DOHH2 (cell line): ENCODE measurements at regions not wholly inside any gene's neighbourhood (a gene's known extent, or its start where the extent isn't known, plus 50 kb on each side); places are given as distances from the start of the nearest gene placed in this dataset.

Experiments used
- H3F3A ChIP-seq: fragments of 200-600 bp; sonication (generic), shearing (Covaris generic); 2 replicates; pipeline ENCODE4 v1.6.0; 2016; ENCODE audit warnings: antibody characterized with exemption, mild to moderate bottlenecking; ENCODE audit not compliant: control insufficient read depth, insufficient read depth
- H3K27ac ChIP-seq: fragments of 200-600 bp; sonication (generic); 2 replicates; pipeline ENCODE4 v1.5.1; 2014; ENCODE audit warnings: low read depth, mild to moderate bottlenecking, low read length, moderate library complexity
- H3K27me3 ChIP-seq: fragments of 200-600 bp; sonication (generic); 2 replicates; pipeline ENCODE4 v1.6.1; 2014; ENCODE audit warnings: mild to moderate bottlenecking, low read length, mixed read lengths; ENCODE audit not compliant: control insufficient read depth
- H3K36me3 ChIP-seq: fragments of 200-600 bp; sonication (generic); 2 replicates; pipeline ENCODE4 v1.6.1; 2014; ENCODE audit warnings: mild to moderate bottlenecking, low read length, moderate library complexity, mixed read lengths; ENCODE audit not compliant: control insufficient read depth
- H3K4me1 ChIP-seq: fragments of 200-600 bp; sonication (generic); 2 replicates; pipeline ENCODE4 v1.6.1; 2014; ENCODE audit warnings: mild to moderate bottlenecking, low read length, mixed read lengths; ENCODE audit not compliant: control insufficient read depth
- H3K4me2 ChIP-seq: fragments of 200-600 bp; sonication (generic); 2 replicates; pipeline ENCODE4 v1.6.0; 2014; ENCODE audit warnings: mild to moderate bottlenecking, low read length, moderate library complexity
- H3K4me3 ChIP-seq: fragments of 200-600 bp; sonication (generic); 2 replicates; pipeline ENCODE4 v1.5.1; 2014; ENCODE audit warnings: mild to moderate bottlenecking, low read length, mixed read lengths
- H3K79me2 ChIP-seq: fragments of 200-600 bp; sonication (generic); 2 replicates; pipeline ENCODE4 v1.6.1; 2014; ENCODE audit warnings: mild to moderate bottlenecking, low read length, mixed read lengths; ENCODE audit not compliant: control insufficient read depth
- H3K9me2 ChIP-seq: fragments of 200-600 bp; sonication (generic); replicated peaks from 2 replicates; pipeline ENCODE4 v1.6.1; 2014; ENCODE audit warnings: mild to moderate bottlenecking, low read length, mixed read lengths; ENCODE audit not compliant: control insufficient read depth
- H3K9me3 ChIP-seq: fragments of 200-600 bp; sonication (generic); 2 replicates; pipeline ENCODE4 v1.6.1; 2014; ENCODE audit warnings: antibody characterized with exemption, low read length, mixed read lengths; ENCODE audit not compliant: control insufficient read depth, insufficient read depth
- H4K20me1 ChIP-seq: fragments of 200-600 bp; sonication (generic); 2 replicates; pipeline ENCODE4 v1.6.0; 2014; ENCODE audit warnings: low read depth, mild to moderate bottlenecking, antibody characterized with exemption, low read length, moderate library complexity; ENCODE audit not compliant: control insufficient read depth, insufficient read depth
- CTCF ChIP-seq: fragments of 200-600 bp; sonication (generic); IDR thresholded peaks from one replicate; pipeline ENCODE4 v1.5.1; 2014; ENCODE audit warnings: antibody characterized with exemption, mild to moderate bottlenecking, low read depth, low read length; ENCODE audit not compliant: poor library complexity, severe bottlenecking
- EZH2phosphoT487 ChIP-seq: fragments of 200-600 bp; sonication (generic); IDR thresholded peaks from 2 replicates; pipeline ENCODE4 v1.6.1; 2017; ENCODE audit warnings: borderline replicate concordance, mild to moderate bottlenecking, antibody characterized with exemption, low read length, moderate library complexity, mixed read lengths

GRCh38 chr9:89866701-89867100, 261.9 kb downstream of the GADD45G start:
- Histone ChIP-seq H3K9me3 (no peaks in the 10 kb centered on the region), H3K27ac (no peak overlapping the region), H3K79me2 (no peaks in the 10 kb centered on the region), H3K4me3 (no peak overlapping the region), H3K4me2 (no peak overlapping the region), H3F3A (no peaks in the 10 kb centered on the region), H3K4me1 (no peaks in the 10 kb centered on the region), H3K27me3 (no peaks in the 10 kb centered on the region), H4K20me1 (no peaks in the 10 kb centered on the region), H3K9me2 (no peaks in the 10 kb centered on the region), H3K36me3 (no peaks in the 10 kb centered on the region)
- TF ChIP-seq EZH2phosphoT487 (no peak), CTCF (no peak)

GRCh38 chr9:89868100-89868499, 263.3 kb downstream of the GADD45G start:
- Histone ChIP-seq H4K20me1 (no peaks in the 10 kb centered on the region), H3K9me2 (no peaks in the 10 kb centered on the region), H3F3A (no peaks in the 10 kb centered on the region), H3K9me3 (no peaks in the 10 kb centered on the region), H3K27ac (no peak overlapping the region), H3K79me2 (no peaks in the 10 kb centered on the region), H3K4me3 (no peak overlapping the region), H3K4me1 (no peaks in the 10 kb centered on the region), H3K4me2 (no peak overlapping the region), H3K27me3 (no peaks in the 10 kb centered on the region), H3K36me3 (no peaks in the 10 kb centered on the region)
- no peak for TF ChIP-seq EZH2phosphoT487
- TF ChIP-seq CTCF, result no peak

GRCh38 chr9:89869793-89870580, 265.2 kb downstream of the GADD45G start:
- no peaks in the 10 kb centered on the region for H3F3A ChIP-seq
- H3K4me1 ChIP-seq, result no peaks in the 10 kb centered on the region
- H3K4me2 ChIP-seq, result no peak overlapping the region
- no peaks in the 10 kb centered on the region for H4K20me1 ChIP-seq
- H3K27me3 ChIP-seq, result no peaks in the 10 kb centered on the region
- H3K36me3 ChIP-seq, result no peaks in the 10 kb centered on the region
- no peaks in the 10 kb centered on the region for H3K79me2 ChIP-seq
- no peaks in the 10 kb centered on the region for H3K9me2 ChIP-seq
- no peaks in the 10 kb centered on the region for H3K9me3 ChIP-seq
- no peak overlapping the region for H3K27ac ChIP-seq
- TF ChIP-seq CTCF (no peak), EZH2phosphoT487 (no peak)
- no peak overlapping the region for H3K4me3 ChIP-seq
